ENCODE measurements at regions not wholly inside any gene's neighbourhood (a gene's known extent, or its start where the extent isn't known, plus 50 kb on each side); places are given as distances from the start of the nearest gene placed in this dataset.

DNA sequence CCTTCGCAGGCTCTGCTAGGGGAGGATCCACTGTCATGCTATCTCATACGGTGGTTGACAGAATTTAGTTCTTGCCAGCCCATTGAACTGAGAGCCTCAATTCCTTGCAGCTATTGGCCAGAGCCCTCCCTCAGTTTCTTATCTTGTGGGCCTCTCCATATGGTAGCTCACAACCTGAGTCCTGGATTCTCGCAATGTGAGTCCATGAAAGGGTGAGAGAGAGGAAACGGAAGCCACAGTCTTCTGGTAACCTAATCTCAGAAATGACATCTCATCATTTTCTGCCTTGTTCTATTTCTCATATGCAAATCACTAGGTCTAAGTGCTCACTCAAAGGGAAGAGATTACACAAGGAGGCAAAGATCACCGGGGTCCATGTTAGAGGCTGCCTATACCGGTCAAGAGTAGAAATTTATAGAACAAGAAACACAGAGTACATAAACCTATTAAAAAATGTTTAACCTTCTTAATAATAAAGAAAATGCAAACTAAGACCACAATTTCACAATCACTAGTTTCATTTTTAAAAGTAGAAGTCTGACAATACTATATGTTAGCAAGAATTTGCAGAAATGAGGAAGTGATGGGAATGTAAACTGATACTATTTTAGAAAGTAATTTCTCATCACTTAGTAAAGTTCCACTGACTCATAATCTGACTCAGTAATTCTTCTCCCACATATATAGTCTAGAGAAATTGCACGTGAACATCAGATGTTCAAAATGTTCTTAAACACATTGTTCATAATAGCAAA is 378.4 kb upstream of the AGTR1 start (continued):
- TF ChIP-seq, protein P1, sequence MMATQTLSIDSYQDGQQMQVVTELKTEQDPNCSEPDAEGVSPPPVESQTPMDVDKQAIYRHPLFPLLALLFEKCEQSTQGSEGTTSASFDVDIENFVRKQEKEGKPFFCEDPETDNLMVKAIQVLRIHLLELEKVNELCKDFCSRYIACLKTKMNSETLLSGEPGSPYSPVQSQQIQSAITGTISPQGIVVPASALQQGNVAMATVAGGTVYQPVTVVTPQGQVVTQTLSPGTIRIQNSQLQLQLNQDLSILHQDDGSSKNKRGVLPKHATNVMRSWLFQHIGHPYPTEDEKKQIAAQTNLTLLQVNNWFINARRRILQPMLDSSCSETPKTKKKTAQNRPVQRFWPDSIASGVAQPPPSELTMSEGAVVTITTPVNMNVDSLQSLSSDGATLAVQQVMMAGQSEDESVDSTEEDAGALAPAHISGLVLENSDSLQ (IDR thresholded peaks at IDR 0.05) = peak; percentile 44
- peak; percentile 87 for TF ChIP-seq IRF4 (IDR thresholded peaks at IDR 0.05; ENCODE audit: low read depth, low read length)
- no peak for TF ChIP-seq ZZZ3 (IDR thresholded peaks at IDR 0.05; ENCODE audit: control insufficient read depth, insufficient read length, low read depth)
- no peak for TF ChIP-seq RFX5 (IDR thresholded peaks at IDR 0.05; ENCODE audit: low read depth, low read length)
- 0 out of 2 replicates have a peak, but pooled peaks have one; percentile 7 for TF ChIP-seq ZNF207 (IDR thresholded peaks at IDR 0.05; ENCODE audit: borderline replicate concordance)
- TF ChIP-seq POLR2A (IDR thresholded peaks at IDR 0.05; ENCODE audit: low read depth, low read length) = no peak
- TF ChIP-seq, protein P2, sequence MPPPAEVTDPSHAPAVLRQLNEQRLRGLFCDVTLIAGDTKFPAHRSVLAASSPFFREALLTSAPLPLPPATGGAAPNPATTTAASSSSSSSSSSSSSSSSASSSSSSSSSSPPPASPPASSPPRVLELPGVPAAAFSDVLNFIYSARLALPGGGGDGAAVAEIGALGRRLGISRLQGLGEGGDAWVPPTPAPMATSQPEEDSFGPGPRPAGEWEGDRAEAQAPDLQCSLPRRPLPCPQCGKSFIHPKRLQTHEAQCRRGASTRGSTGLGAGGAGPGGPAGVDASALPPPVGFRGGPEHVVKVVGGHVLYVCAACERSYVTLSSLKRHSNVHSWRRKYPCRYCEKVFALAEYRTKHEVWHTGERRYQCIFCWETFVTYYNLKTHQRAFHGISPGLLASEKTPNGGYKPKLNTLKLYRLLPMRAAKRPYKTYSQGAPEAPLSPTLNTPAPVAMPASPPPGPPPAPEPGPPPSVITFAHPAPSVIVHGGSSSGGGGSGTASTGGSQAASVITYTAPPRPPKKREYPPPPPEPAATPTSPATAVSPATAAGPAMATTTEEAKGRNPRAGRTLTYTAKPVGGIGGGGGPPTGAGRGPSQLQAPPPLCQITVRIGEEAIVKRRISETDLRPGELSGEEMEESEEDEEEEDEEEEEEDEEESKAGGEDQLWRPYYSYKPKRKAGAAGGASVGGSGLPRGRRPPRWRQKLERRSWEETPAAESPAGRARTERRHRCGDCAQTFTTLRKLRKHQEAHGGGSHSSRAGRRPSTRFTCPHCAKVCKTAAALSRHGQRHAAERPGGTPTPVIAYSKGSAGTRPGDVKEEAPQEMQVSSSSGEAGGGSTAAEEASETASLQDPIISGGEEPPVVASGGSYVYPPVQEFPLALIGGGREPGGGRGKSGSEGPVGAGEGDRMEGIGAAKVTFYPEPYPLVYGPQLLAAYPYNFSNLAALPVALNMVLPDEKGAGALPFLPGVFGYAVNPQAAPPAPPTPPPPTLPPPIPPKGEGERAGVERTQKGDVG (CRISPR knock-in tag; IDR thresholded peaks at IDR 0.05) = no peak
- TF ChIP-seq IKZF1 (conservative IDR thresholded peaks at IDR 0.05) = peak; percentile 62
- TF ChIP-seq, protein P3, sequence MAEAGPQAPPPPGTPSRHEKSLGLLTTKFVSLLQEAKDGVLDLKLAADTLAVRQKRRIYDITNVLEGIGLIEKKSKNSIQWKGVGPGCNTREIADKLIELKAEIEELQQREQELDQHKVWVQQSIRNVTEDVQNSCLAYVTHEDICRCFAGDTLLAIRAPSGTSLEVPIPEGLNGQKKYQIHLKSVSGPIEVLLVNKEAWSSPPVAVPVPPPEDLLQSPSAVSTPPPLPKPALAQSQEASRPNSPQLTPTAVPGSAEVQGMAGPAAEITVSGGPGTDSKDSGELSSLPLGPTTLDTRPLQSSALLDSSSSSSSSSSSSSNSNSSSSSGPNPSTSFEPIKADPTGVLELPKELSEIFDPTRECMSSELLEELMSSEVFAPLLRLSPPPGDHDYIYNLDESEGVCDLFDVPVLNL (IDR thresholded peaks at IDR 0.05; ENCODE audit: low read depth, low read length) = peak; percentile 29; the same call in 1 of the 2 replicates
- TF ChIP-seq RAD21 (IDR thresholded peaks at IDR 0.05; ENCODE audit: insufficient read depth, low read depth, low read length) = no peak
- TF ChIP-seq, protein P4, sequence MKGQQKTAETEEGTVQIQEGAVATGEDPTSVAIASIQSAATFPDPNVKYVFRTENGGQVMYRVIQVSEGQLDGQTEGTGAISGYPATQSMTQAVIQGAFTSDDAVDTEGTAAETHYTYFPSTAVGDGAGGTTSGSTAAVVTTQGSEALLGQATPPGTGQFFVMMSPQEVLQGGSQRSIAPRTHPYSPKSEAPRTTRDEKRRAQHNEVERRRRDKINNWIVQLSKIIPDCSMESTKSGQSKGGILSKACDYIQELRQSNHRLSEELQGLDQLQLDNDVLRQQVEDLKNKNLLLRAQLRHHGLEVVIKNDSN (IDR thresholded peaks at IDR 0.05; ENCODE audit: borderline replicate concordance, extremely low read length, insufficient read depth, low read depth, low read length) = no peak
- TF ChIP-seq LARP7 (IDR thresholded peaks at IDR 0.05) = no peak
- no peak for TF ChIP-seq KAT2A (conservative IDR thresholded peaks at IDR 0.05; ENCODE audit: control insufficient read depth, low read depth, low read length)
- TF ChIP-seq IKZF2 (IDR thresholded peaks at IDR 0.05) = peak; percentile 85 to 92; a peak in 3 of 4 replicates
- TF ChIP-seq ZNF622 (IDR thresholded peaks at IDR 0.05) = no peak
- TF ChIP-seq PAX5 (IDR thresholded peaks at IDR 0.05; ENCODE audit: borderline replicate concordance, low read depth, low read length) = 0 out of 2 replicates have a peak, but pooled peaks have one; percentile 18
- peak; percentile 98 to 99 for TF ChIP-seq BHLHE40 (IDR thresholded peaks at IDR 0.05; ENCODE audit: borderline replicate concordance in 1 of 2, low read depth in 2 of 2, low read length in 1 of 2)
- no peak for TF ChIP-seq NR2C1 (IDR thresholded peaks at IDR 0.05)
- no peak for TF ChIP-seq WRNIP1 (IDR thresholded peaks at IDR 0.05; ENCODE audit: borderline replicate concordance, low read depth, low read length)
- TF ChIP-seq, protein P5, sequence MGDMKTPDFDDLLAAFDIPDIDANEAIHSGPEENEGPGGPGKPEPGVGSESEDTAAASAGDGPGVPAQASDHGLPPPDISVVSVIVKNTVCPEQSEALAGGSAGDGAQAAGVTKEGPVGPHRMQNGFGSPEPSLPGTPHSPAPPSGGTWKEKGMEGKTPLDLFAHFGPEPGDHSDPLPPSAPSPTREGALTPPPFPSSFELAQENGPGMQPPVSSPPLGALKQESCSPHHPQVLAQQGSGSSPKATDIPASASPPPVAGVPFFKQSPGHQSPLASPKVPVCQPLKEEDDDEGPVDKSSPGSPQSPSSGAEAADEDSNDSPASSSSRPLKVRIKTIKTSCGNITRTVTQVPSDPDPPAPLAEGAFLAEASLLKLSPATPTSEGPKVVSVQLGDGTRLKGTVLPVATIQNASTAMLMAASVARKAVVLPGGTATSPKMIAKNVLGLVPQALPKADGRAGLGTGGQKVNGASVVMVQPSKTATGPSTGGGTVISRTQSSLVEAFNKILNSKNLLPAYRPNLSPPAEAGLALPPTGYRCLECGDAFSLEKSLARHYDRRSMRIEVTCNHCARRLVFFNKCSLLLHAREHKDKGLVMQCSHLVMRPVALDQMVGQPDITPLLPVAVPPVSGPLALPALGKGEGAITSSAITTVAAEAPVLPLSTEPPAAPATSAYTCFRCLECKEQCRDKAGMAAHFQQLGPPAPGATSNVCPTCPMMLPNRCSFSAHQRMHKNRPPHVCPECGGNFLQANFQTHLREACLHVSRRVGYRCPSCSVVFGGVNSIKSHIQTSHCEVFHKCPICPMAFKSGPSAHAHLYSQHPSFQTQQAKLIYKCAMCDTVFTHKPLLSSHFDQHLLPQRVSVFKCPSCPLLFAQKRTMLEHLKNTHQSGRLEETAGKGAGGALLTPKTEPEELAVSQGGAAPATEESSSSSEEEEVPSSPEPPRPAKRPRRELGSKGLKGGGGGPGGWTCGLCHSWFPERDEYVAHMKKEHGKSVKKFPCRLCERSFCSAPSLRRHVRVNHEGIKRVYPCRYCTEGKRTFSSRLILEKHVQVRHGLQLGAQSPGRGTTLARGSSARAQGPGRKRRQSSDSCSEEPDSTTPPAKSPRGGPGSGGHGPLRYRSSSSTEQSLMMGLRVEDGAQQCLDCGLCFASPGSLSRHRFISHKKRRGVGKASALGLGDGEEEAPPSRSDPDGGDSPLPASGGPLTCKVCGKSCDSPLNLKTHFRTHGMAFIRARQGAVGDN (IDR thresholded peaks at IDR 0.05) = peak; percentile 66
